Kidney (tissue), 13 donors: ENCODE measurements at regions not wholly inside any gene's neighbourhood (a gene's known extent, or its start where the extent isn't known, plus 50 kb on each side); places are given as distances from the start of the nearest gene placed in this dataset.

ENCODE experiments used
- DNase-seq, 5 donors: peaks; one replicate each; pipeline ENCODE4 v3.0.0-alpha.2; 2013 to 2020
- FAIRE-seq: peaks from 2 replicates; lab custom pipeline; 2012; peaks lifted over from hg19 to GRCh38; lab: Jason Lieb, UNC
- H3K27ac ChIP-seq, 2 donors: one replicate each; pipeline ENCODE4 v1.7.0; 2013; ENCODE audit warnings: low read depth in 2 of 2, low read length in 2 of 2, inconsistent platforms in 1 of 2
- H3K27me3 ChIP-seq: one replicate; pipeline ENCODE4 v1.7.1; 2013; ENCODE audit warnings: low read length, inconsistent platforms; ENCODE audit not compliant: control insufficient read depth, insufficient read depth
- H3K36me3 ChIP-seq, 3 donors: one replicate each; pipeline versions ENCODE4 v1.7.0 to v1.7.1; 2013; ENCODE audit warnings: low read length in 3 of 3, control low read depth in 1 of 3, inconsistent platforms in 1 of 3; ENCODE audit not compliant: insufficient read depth in 3 of 3, control insufficient read depth in 2 of 3
- H3K4me1 ChIP-seq, 3 donors: one replicate each; pipeline versions ENCODE4 v1.7.0 to v1.7.1; 2013; ENCODE audit warnings: low read length in 3 of 3, inconsistent platforms in 1 of 3, low read depth in 1 of 3; ENCODE audit not compliant: control insufficient read depth in 2 of 3, insufficient read depth in 2 of 3
- H3K4me3 ChIP-seq, 3 donors: one replicate each; pipeline versions ENCODE4 v1.7.0 to v1.8.1; 2013; ENCODE audit warnings: low read length in 3 of 3, control low read depth in 1 of 3, inconsistent platforms in 1 of 3
- H3K9ac ChIP-seq, 3 donors: one replicate each; pipeline versions ENCODE4 v1.7.0 to v1.7.1; 2013; ENCODE audit warnings: low read length in 3 of 3, control low read depth in 1 of 3, inconsistent platforms in 1 of 3
- H3K9me3 ChIP-seq, 3 donors: one replicate each; pipeline versions ENCODE4 v1.7.0 to v1.7.1; 2013; ENCODE audit warnings: low read length in 3 of 3, control low read depth in 1 of 3, inconsistent platforms in 1 of 3; ENCODE audit not compliant: control insufficient read depth in 2 of 3, insufficient read depth in 1 of 3
- intact Hi-C: fragments of 100-400 bp; cut with DNase I; formaldehyde crosslinking; loops from one replicate; pipeline ENCODE4 v1.11.1; 2022
- TF ChIP-seq, protein P1 (sequence below): IDR thresholded peaks from 3 replicates; pipeline ENCODE4 v1.5.1; 2012; ENCODE audit warnings: mild to moderate bottlenecking, moderate library complexity, borderline replicate concordance; ENCODE audit not compliant: insufficient read depth; ENCODE audit errors: extremely low read depth
- donor health status: control.
- donor health status: control.
- donor health status: control.
- donor health status: control.
- donor health status: control.
- donor health status: DM: yes; HTN: yes; CAD: no.
- donor health status: Normal renal cell carcinoma (clear cell type).

DNA sequence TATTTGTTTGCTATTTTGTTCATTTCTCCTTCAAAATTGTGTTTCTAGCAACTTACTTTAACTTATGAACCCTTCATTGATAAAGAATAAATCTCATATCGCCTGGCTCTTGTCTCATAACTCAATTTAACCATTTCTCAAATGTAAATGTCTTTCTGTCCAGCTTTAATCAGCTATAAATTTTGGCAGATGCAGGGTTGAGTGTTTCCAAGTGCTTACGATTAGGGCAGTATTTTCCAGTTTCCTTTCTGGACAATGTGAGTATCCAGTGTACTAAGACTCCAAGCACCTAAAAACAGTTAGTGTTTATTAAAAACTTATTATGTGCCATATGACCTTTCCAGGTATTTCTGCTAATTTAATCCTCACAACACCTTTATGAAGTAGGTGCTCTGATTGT is 218.6 kb upstream of the GK2 start:
- FAIRE-seq = no peak

DNA sequence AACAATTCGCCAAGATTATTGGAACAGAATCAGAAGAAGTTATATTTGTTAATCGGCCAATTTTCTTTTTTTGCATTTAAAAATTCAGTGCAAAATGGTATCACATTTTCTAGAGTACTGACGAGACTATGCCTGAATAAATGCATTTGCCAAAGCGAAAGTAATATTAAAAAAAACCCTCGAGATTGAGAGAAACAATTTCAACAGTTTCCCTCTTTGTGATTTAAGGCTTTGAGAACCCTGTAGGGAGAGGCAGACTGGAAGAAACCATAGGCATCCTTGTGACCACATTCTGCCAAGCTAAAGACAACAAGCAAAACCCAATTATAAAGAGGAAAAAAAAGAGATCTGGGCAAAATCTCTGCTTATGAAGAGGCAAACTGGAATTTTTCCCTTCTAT is 218.1 kb upstream of the GK2 start:
- H3K27ac ChIP-seq = no peak overlapping the region
- no peak overlapping the region for H3K9ac ChIP-seq
- TF ChIP-seq, protein P1, sequence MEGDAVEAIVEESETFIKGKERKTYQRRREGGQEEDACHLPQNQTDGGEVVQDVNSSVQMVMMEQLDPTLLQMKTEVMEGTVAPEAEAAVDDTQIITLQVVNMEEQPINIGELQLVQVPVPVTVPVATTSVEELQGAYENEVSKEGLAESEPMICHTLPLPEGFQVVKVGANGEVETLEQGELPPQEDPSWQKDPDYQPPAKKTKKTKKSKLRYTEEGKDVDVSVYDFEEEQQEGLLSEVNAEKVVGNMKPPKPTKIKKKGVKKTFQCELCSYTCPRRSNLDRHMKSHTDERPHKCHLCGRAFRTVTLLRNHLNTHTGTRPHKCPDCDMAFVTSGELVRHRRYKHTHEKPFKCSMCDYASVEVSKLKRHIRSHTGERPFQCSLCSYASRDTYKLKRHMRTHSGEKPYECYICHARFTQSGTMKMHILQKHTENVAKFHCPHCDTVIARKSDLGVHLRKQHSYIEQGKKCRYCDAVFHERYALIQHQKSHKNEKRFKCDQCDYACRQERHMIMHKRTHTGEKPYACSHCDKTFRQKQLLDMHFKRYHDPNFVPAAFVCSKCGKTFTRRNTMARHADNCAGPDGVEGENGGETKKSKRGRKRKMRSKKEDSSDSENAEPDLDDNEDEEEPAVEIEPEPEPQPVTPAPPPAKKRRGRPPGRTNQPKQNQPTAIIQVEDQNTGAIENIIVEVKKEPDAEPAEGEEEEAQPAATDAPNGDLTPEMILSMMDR = no peak
- H3K36me3 ChIP-seq = no peaks in the 10 kb centered on the region
- DNase-seq (no peak), FAIRE-seq (no peak)
- no peaks in the 10 kb centered on the region for H3K27me3 ChIP-seq
- no peak overlapping the region for H3K4me3 ChIP-seq
- no peaks in the 10 kb centered on the region for H3K4me1 ChIP-seq
- H3K9me3 ChIP-seq = no peaks in the 10 kb centered on the region
- intact Hi-C loops = no loop called here

More for the DNA sequence above, 218.6 kb upstream of the GK2 start:
- Histone ChIP-seq H3K4me1 (no peaks in the 10 kb centered on the region), H3K4me3 (no peak overlapping the region), H3K27ac (no peak overlapping the region), H3K9ac (no peak overlapping the region), H3K36me3 (no peaks in the 10 kb centered on the region), H3K27me3 (no peaks in the 10 kb centered on the region), H3K9me3 (no peaks in the 10 kb centered on the region)
- DNase-seq = no peak
- TF ChIP-seq, protein P1 = no peak
- intact Hi-C loops = no loop called here

DNA sequence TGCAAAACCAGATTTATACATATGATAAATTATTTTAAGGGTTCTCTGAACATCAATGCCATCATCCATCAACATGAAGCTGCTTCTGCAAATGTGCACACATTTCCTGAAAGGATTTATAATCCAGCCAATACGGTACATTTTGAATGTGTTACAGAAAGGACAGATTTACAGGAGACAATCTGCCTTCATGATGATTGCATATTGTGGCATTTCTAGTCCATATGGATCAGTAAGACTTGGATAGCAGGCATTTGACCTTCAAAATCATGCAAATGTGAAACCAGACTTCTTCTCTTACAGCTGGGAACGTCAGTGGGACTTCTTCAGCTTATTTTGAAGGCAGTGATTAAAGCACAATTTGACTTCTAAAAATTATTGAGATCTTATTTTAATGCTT is 217.3 kb upstream of the GK2 start:
- Histone ChIP-seq H3K36me3 (no peaks in the 10 kb centered on the region), H3K4me3 (no peak overlapping the region), H3K9me3 (no peaks in the 10 kb centered on the region), H3K9ac (no peak overlapping the region), H3K27ac (no peak overlapping the region), H3K4me1 (no peaks in the 10 kb centered on the region), H3K27me3 (no peaks in the 10 kb centered on the region)
- FAIRE-seq (no peak), DNase-seq (no peak)
- intact Hi-C loops = no loop called here
- TF ChIP-seq, protein P1 = no peak
